Neural cell (in vitro differentiated cells): ENCODE measurements at regions not wholly inside any gene's neighbourhood (a gene's known extent, or its start where the extent isn't known, plus 50 kb on each side); places are given as distances from the start of the nearest gene placed in this dataset.

Source experiments
- H2AFZ ChIP-seq: fragments of 200-600, 300-800 bp; sonication (generic), shearing (Covaris generic); 2 replicates; pipeline ENCODE4 v1.6.0; 2014; ENCODE audit warnings: low read depth, mild to moderate bottlenecking, antibody characterized with exemption, low read length, moderate library complexity
- H3F3A ChIP-seq: fragments of 200-600 bp; shearing (Covaris generic); 2 replicates; pipeline ENCODE4 v1.6.1; 2016; ENCODE audit warnings: mild to moderate bottlenecking, moderate library complexity, mixed read lengths, antibody characterized with exemption, low read length; ENCODE audit not compliant: insufficient read depth, poor library complexity, severe bottlenecking
- H3K27ac ChIP-seq: fragments of 200-600, 300-800 bp; sonication (generic), shearing (Covaris generic); 2 replicates; pipeline ENCODE4 v1.5.1; 2014; ENCODE audit warnings: mild to moderate bottlenecking, low read length, moderate library complexity
- H3K27me3 ChIP-seq: fragments of 300-800, 200-600 bp; sonication (generic), shearing (Covaris generic); 2 replicates; pipeline ENCODE4 v1.6.0; 2014; ENCODE audit warnings: mild to moderate bottlenecking, low read depth, low read length, moderate library complexity; ENCODE audit not compliant: insufficient read depth
- H3K36me3 ChIP-seq: fragments of 300-800, 200-600 bp; sonication (generic), shearing (Covaris generic); 2 replicates; pipeline ENCODE4 v1.5.1; 2014; ENCODE audit warnings: mild to moderate bottlenecking, antibody characterized with exemption, low read length, moderate library complexity; ENCODE audit not compliant: insufficient read depth
- H3K4me2 ChIP-seq: fragments of 300-800, 200-600 bp; sonication (generic), shearing (Covaris generic); 2 replicates; pipeline ENCODE4 v1.6.0; 2014; ENCODE audit warnings: mild to moderate bottlenecking, low read length
- H3K4me3 ChIP-seq: fragments of 300-800, 200-600 bp; sonication (generic), shearing (Covaris generic); 2 replicates; pipeline ENCODE4 v1.5.1; 2014; ENCODE audit warnings: mild to moderate bottlenecking, low read length, moderate library complexity
- H3K79me2 ChIP-seq: fragments of 200-600 bp; shearing (Covaris generic); replicated peaks from 2 replicates; pipeline ENCODE4 v1.6.0; 2014; ENCODE audit warnings: mild to moderate bottlenecking, low read length, moderate library complexity; ENCODE audit not compliant: insufficient read depth
- H3K9ac ChIP-seq: fragments of 300-800, 200-600 bp; sonication (generic), shearing (Covaris generic); 2 replicates; pipeline ENCODE4 v1.6.1; 2016; ENCODE audit warnings: mild to moderate bottlenecking, low read length, mixed read lengths
- H3K9me2 ChIP-seq: fragments of 200-600 bp; shearing (Covaris generic); 2 replicates; pipeline ENCODE4 v1.6.1; 2016; ENCODE audit warnings: mild to moderate bottlenecking, low read length, mixed read lengths; ENCODE audit not compliant: insufficient read depth
- H3K9me3 ChIP-seq: fragments of 200-600, 300-800 bp; sonication (generic), shearing (Covaris generic); 2 replicates; pipeline ENCODE4 v1.6.1; 2016; ENCODE audit warnings: mild to moderate bottlenecking, mixed run types, low read length, moderate library complexity, mixed read lengths
- H4K20me1 ChIP-seq: fragments of 200-600 bp; shearing (Covaris generic); 2 replicates; pipeline ENCODE4 v1.6.1; 2016; ENCODE audit warnings: mild to moderate bottlenecking, mixed run types; ENCODE audit not compliant: insufficient read depth
- CTCF ChIP-seq: fragments of 450-650 bp; IDR thresholded peaks from 2 replicates; pipeline ENCODE4 v1.5.1; 2014; ENCODE audit warnings: antibody characterized with exemption, mild to moderate bottlenecking, moderate library complexity; ENCODE audit not compliant: poor library complexity, severe bottlenecking
- EP300 ChIP-seq: fragments of 450-650 bp; conservative IDR thresholded peaks from 2 replicates; pipeline ENCODE4 v1.6.1; 2014; ENCODE audit warnings: antibody characterized with exemption, mild to moderate bottlenecking, moderate library complexity; ENCODE audit not compliant: poor library complexity, severe bottlenecking
- EZH2 ChIP-seq: fragments of 200-600, 300-800 bp; shearing (Covaris generic), sonication (generic); IDR thresholded peaks from 2 replicates; pipeline ENCODE4 v1.6.1; 2014; ENCODE audit warnings: antibody characterized with exemption, low read length, borderline replicate concordance, mild to moderate bottlenecking; ENCODE audit not compliant: insufficient read depth, poor library complexity, severe bottlenecking
- MXI1 ChIP-seq: fragments of 450-650 bp; conservative IDR thresholded peaks from 2 replicates; pipeline ENCODE4 v1.6.1; 2014; ENCODE audit warnings: antibody characterized with exemption, mild to moderate bottlenecking; ENCODE audit not compliant: poor library complexity, severe bottlenecking
- POLR2AphosphoS5 ChIP-seq: IDR thresholded peaks from 2 replicates; pipeline ENCODE4 v1.6.1; 2012
- RAD21 ChIP-seq: fragments of 450-650 bp; conservative IDR thresholded peaks from 2 replicates; pipeline ENCODE4 v1.6.1; 2014; ENCODE audit warnings: antibody characterized with exemption, mild to moderate bottlenecking, moderate library complexity
- REST ChIP-seq: IDR thresholded peaks from 2 replicates; pipeline ENCODE4 v1.6.1; 2012; ENCODE audit warnings: borderline replicate concordance
- SMC3 ChIP-seq: fragments of 450-650 bp; conservative IDR thresholded peaks from 2 replicates; pipeline ENCODE4 v1.6.1; 2014; ENCODE audit warnings: antibody characterized with exemption, mild to moderate bottlenecking, moderate library complexity; ENCODE audit not compliant: poor library complexity

- no peak for TF ChIP-seq MXI1
- TF ChIP-seq EZH2, result no peak
- TF ChIP-seq CTCF, result no peak
- no peak for TF ChIP-seq RAD21
- TF ChIP-seq POLR2AphosphoS5, result no peak
- no peak for TF ChIP-seq EP300
- no peak for TF ChIP-seq REST
- no peak for TF ChIP-seq SMC3
- Histone ChIP-seq H3K9ac (no peak overlapping the region), H3K9me2 (no peaks in the 10 kb centered on the region), H3K9me3 (no peaks in the 10 kb centered on the region), H3K27ac (no peak overlapping the region), H3K27me3 (no peaks in the 10 kb centered on the region), H3F3A (no peaks in the 10 kb centered on the region), H3K36me3 (no peaks in the 10 kb centered on the region), H3K4me3 (no peak overlapping the region), H2AFZ (no peak overlapping the region), H3K79me2 (no peaks in the 10 kb centered on the region), H4K20me1 (no peaks in the 10 kb centered on the region), H3K4me2 (no peak overlapping the region)
Observed at GRCh38 chr10:28790146-28790545, 112.8 kb downstream of the BAMBI start.

- Histone ChIP-seq H3K4me3 (no peak overlapping the region), H3K9me2 (no peaks in the 10 kb centered on the region), H3K36me3 (no peaks in the 10 kb centered on the region), H3K27ac (no peak overlapping the region), H3F3A (no peaks in the 10 kb centered on the region), H4K20me1 (no peaks in the 10 kb centered on the region), H3K4me2 (no peak overlapping the region), H2AFZ (no peak overlapping the region), H3K9me3 (no peaks in the 10 kb centered on the region), H3K27me3 (no peaks in the 10 kb centered on the region), H3K79me2 (no peaks in the 10 kb centered on the region), H3K9ac (no peak overlapping the region)
- TF ChIP-seq CTCF, result no peak
- no peak for TF ChIP-seq POLR2AphosphoS5
Observed at GRCh38 chr10:28793482-28793881, 116.2 kb downstream of the BAMBI start.
